ENCODE measurements at regions not wholly inside any gene's neighbourhood (a gene's known extent, or its start where the extent isn't known, plus 50 kb on each side); places are given as distances from the start of the nearest gene placed in this dataset.
"Not testable (repeated sequence)": the region's sequence is repeated elsewhere in the genome, so short reads cannot be mapped to it uniquely, and the experiment has no call there.

GRCh38 chr5:152584103-152584502, 179.0 kb upstream of the NMUR2 start:
- no peak for TF ChIP-seq CTCF (IDR thresholded peaks at IDR 0.05; ENCODE audit: insufficient read depth, low read length)
- no peak for DNase-seq (ENCODE audit: low read depth)

GRCh38 chr5:152592416-152592815, 187.3 kb upstream of the NMUR2 start:
- TF ChIP-seq CTCF (IDR thresholded peaks at IDR 0.05; ENCODE audit: insufficient read depth, low read length), result no peak

More at GRCh38 chr5:152584103-152584502, 179.0 kb upstream of the NMUR2 start:
- no peak overlapping the region for H3K4me3 ChIP-seq (ENCODE audit: low read depth, low read length)

GRCh38 chr5:152593388-152593787, 188.3 kb upstream of the NMUR2 start:
- no peak overlapping the region for H3K4me3 ChIP-seq (ENCODE audit: low read depth, low read length)
- DNase-seq (ENCODE audit: low read depth), result no peak
- no peak for TF ChIP-seq CTCF (IDR thresholded peaks at IDR 0.05; ENCODE audit: insufficient read depth, low read length)

More at GRCh38 chr5:152592416-152592815, 187.3 kb upstream of the NMUR2 start:
- no peak for DNase-seq (ENCODE audit: low read depth)
- H3K4me3 ChIP-seq (ENCODE audit: low read depth, low read length), result no peak overlapping the region

- TF ChIP-seq CTCF (IDR thresholded peaks at IDR 0.05; ENCODE audit: insufficient read depth, low read length), result no peak
- DNase-seq (ENCODE audit: low read depth), result no peak
Measured at GRCh38 chr5:152595405-152595804, 190.3 kb upstream of the NMUR2 start.

GRCh38 chr5:152599096-152599495, 194.0 kb upstream of the NMUR2 start:
- TF ChIP-seq CTCF (IDR thresholded peaks at IDR 0.05; ENCODE audit: insufficient read depth, low read length), result no peak
- no peak for DNase-seq (ENCODE audit: low read depth)
- no peak overlapping the region for H3K4me3 ChIP-seq (ENCODE audit: low read depth, low read length)

More at GRCh38 chr5:152595405-152595804, 190.3 kb upstream of the NMUR2 start:
- no peak overlapping the region for H3K4me3 ChIP-seq (ENCODE audit: low read depth, low read length)

- no peak for TF ChIP-seq CTCF (IDR thresholded peaks at IDR 0.05; ENCODE audit: insufficient read depth, low read length)
- H3K4me3 ChIP-seq (ENCODE audit: low read depth, low read length), result no peak overlapping the region
- DNase-seq (ENCODE audit: low read depth), result no peak
Measured at GRCh38 chr5:152601806-152602732, 197.0 kb upstream of the NMUR2 start.

GRCh38 chr5:152606050-152606449, 201.0 kb upstream of the NMUR2 start:
- not testable (repeated sequence) for DNase-seq (ENCODE audit: low read depth); H3K4me3 ChIP-seq (ENCODE audit: low read depth, low read length)
